Nephron progenitor cell (in vitro differentiated cells): ENCODE measurements at regions not wholly inside any gene's neighbourhood (a gene's known extent, or its start where the extent isn't known, plus 50 kb on each side); places are given as distances from the start of the nearest gene placed in this dataset.

ENCODE experiments used
- DNase-seq: peaks from one replicate; pipeline ENCODE4 v3.0.0; 2021
- H3K27ac Mint-ChIP-seq: 2 replicates; pipeline ENCODE4 v1.8.0; 2021; ENCODE audit warnings: mild to moderate bottlenecking, moderate library complexity, mixed read lengths
- H3K27me3 Mint-ChIP-seq: 2 replicates; pipeline ENCODE4 v1.8.0; 2021; ENCODE audit warnings: mild to moderate bottlenecking, low read depth, mixed read lengths; ENCODE audit not compliant: poor library complexity
- H3K36me3 Mint-ChIP-seq: 2 replicates; pipeline ENCODE4 v1.8.0; 2021; ENCODE audit warnings: low read depth, mixed read lengths
- H3K4me1 Mint-ChIP-seq: 2 replicates; pipeline ENCODE4 v1.8.0; 2021; ENCODE audit warnings: mixed read lengths
- H3K4me3 Mint-ChIP-seq: 2 replicates; pipeline ENCODE4 v1.8.0; 2021; ENCODE audit warnings: mild to moderate bottlenecking, moderate library complexity, mixed read lengths
- H3K9me3 Mint-ChIP-seq: 2 replicates; pipeline ENCODE4 v1.8.0; 2021; ENCODE audit warnings: mild to moderate bottlenecking, moderate library complexity, mixed read lengths
- TF ChIP-seq, protein P1 (sequence below): fragments of 200-600 bp; sonication (generic); IDR thresholded peaks from 2 replicates; pipeline ENCODE4 v1.5.0; 2021; ENCODE audit warnings: antibody characterized with exemption

DNA sequence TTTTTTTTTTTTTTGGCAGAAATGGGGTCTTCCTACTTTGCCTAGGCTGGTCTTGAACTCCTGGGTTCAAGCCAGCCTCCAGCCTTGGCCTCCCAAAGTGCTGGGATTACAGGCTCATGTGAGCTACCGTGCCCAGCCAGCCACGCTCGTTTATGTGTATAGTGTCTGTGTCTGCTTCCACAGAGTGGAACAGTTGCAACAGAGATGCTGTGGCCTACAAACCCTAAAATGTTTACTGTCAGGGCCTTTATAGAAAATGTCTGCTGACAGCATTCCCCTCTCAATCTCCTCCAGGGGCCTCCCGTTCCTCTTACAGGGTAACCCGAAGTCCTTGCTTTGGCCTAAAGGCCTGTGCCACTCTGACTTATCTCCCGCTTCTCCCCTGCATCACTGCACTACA, 87.6 kb upstream of the LEP start:
- H3K9me3 Mint-ChIP-seq, result no peaks in the 10 kb centered on the region
- H3K4me3 Mint-ChIP-seq, result no peak overlapping the region
- H3K27ac Mint-ChIP-seq, result no peak overlapping the region
- peaks cover 69% of the 10 kb centered on the region for H3K27me3 Mint-ChIP-seq
- H3K36me3 Mint-ChIP-seq, result no peaks in the 10 kb centered on the region
- DNase-seq, result no peak
- peaks cover 9% of the 10 kb centered on the region for H3K4me1 Mint-ChIP-seq
- TF ChIP-seq, protein P1, sequence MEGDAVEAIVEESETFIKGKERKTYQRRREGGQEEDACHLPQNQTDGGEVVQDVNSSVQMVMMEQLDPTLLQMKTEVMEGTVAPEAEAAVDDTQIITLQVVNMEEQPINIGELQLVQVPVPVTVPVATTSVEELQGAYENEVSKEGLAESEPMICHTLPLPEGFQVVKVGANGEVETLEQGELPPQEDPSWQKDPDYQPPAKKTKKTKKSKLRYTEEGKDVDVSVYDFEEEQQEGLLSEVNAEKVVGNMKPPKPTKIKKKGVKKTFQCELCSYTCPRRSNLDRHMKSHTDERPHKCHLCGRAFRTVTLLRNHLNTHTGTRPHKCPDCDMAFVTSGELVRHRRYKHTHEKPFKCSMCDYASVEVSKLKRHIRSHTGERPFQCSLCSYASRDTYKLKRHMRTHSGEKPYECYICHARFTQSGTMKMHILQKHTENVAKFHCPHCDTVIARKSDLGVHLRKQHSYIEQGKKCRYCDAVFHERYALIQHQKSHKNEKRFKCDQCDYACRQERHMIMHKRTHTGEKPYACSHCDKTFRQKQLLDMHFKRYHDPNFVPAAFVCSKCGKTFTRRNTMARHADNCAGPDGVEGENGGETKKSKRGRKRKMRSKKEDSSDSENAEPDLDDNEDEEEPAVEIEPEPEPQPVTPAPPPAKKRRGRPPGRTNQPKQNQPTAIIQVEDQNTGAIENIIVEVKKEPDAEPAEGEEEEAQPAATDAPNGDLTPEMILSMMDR, result no peak

DNA sequence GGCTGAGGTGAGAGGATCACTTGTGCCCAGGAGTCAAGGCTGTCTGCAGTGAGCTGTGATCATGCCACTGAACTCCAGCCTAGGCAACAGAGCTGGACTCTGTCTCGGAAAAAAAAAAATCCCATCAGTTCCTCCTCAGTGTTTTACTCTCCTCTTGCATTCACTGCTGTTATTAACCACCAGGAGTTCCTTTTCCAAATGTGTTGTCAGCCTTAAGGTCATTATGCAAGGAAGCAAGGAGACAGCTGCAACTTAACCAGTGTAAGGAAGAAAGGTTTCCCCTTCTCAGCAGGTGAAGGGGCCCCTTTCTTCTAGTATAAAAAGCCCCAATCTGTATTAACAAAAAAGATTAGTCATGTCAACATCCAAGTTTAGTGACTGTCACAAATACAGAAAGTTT, 86.6 kb upstream of the LEP start:
- H3K9me3 Mint-ChIP-seq, result no peaks in the 10 kb centered on the region
- TF ChIP-seq, protein P1, result no peak
- no peak for DNase-seq
- peaks cover 9% of the 10 kb centered on the region for H3K4me1 Mint-ChIP-seq
- H3K27ac Mint-ChIP-seq, result no peak overlapping the region
- H3K4me3 Mint-ChIP-seq, result no peak overlapping the region
- H3K36me3 Mint-ChIP-seq, result no peaks in the 10 kb centered on the region
- H3K27me3 Mint-ChIP-seq, result peaks cover 69% of the 10 kb centered on the region

- no peak for DNase-seq
- Mint-ChIP-seq H3K9me3 (no peaks in the 10 kb centered on the region), H3K27me3 (peaks cover 72% of the 10 kb centered on the region), H3K36me3 (no peaks in the 10 kb centered on the region), H3K4me3 (no peak overlapping the region), H3K27ac (no peak overlapping the region), H3K4me1 (peaks cover 9% of the 10 kb centered on the region)
- TF ChIP-seq, protein P1, result no peak
These were observed 85.9 kb upstream of the LEP start for GRCh38 chr7:128155100-128155740.

DNA sequence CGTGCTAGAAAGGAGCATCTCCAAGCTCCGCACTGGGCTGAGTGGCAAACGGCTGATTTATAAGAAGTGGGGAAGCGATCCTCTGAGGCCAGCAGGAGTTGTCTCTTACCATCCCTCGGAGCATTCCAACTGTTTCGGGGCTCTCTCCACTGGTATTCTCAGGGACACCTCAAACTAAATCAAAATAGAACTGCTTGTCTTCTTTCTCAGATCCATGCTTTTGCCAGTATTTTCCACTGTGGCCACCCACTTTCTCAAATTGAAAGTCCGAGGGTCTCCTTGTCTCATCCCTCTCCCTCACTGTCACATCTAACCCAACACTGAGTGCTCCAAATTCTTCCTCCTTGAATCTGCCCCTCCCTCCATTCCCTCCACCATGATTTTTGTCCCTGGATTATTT, 83.2 kb upstream of the LEP start:
- Mint-ChIP-seq H3K4me1 (peaks cover 9% of the 10 kb centered on the region), H3K27me3 (peaks cover 68% of the 10 kb centered on the region), H3K9me3 (no peaks in the 10 kb centered on the region), H3K4me3 (no peak overlapping the region), H3K27ac (no peak overlapping the region), H3K36me3 (no peaks in the 10 kb centered on the region)
- DNase-seq, result no peak
- TF ChIP-seq, protein P1, result no peak

DNA sequence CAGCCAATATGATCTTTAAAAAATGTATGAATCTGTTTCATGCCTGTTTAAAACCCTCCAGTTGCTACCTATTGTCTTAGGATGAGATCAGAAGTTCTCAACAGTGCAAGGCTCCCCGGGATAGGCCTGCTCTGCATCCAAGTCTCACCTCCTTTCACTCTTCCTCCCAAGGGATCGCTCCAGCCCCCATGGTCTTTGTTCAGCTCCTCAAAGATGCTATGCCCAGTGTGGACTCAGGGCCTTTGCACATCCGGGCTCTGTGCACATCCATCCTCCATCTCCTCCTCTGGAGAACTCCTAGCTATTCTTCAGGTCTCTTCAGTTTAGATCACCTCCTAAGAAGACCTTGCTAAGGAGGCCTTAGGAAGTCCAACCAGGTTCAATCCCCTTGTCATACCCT, 82.7 kb upstream of the LEP start:
- no peak overlapping the region for H3K4me3 Mint-ChIP-seq

DNA sequence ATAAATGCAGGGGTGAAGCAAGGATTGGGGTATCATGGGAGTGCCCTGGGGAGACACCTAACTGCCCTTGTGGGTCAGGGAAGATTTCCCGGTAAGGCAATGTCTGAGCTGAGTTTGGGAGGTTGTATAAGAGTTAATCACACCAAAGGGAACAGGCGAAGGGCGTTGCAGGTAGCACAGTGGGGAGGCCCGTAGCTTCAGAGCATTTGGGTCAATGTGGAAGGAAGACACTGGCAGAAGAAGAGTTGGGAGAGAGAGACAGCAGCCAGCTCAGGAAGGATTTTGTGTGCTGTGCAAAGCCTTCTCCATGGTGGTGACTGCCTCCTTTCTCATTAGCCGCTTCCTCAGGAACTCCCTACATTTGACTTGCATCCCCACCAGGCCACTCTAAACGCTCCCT, 80.8 kb upstream of the LEP start:
- Mint-ChIP-seq H3K27me3 (peaks cover 79% of the 10 kb centered on the region), H3K36me3 (no peaks in the 10 kb centered on the region), H3K27ac (no peak overlapping the region), H3K9me3 (no peaks in the 10 kb centered on the region), H3K4me1 (peaks cover 5% of the 10 kb centered on the region), H3K4me3 (no peak overlapping the region)
- DNase-seq, result no peak
- TF ChIP-seq, protein P1, result no peak

More for the DNA sequence above, 82.7 kb upstream of the LEP start:
- H3K9me3 Mint-ChIP-seq, result no peaks in the 10 kb centered on the region
- H3K36me3 Mint-ChIP-seq, result no peaks in the 10 kb centered on the region
- peaks cover 9% of the 10 kb centered on the region for H3K4me1 Mint-ChIP-seq
- DNase-seq, result no peak
- TF ChIP-seq, protein P1, result no peak
- peaks cover 73% of the 10 kb centered on the region for H3K27me3 Mint-ChIP-seq
- H3K27ac Mint-ChIP-seq, result no peak overlapping the region
